ENCODE measurements at regions not wholly inside any gene's neighbourhood (a gene's known extent, or its start where the extent isn't known, plus 50 kb on each side); places are given as distances from the start of the nearest gene placed in this dataset.
A peak's percentile ranks its signal among the peaks of the same experiment; 100 is the strongest.

DNA sequence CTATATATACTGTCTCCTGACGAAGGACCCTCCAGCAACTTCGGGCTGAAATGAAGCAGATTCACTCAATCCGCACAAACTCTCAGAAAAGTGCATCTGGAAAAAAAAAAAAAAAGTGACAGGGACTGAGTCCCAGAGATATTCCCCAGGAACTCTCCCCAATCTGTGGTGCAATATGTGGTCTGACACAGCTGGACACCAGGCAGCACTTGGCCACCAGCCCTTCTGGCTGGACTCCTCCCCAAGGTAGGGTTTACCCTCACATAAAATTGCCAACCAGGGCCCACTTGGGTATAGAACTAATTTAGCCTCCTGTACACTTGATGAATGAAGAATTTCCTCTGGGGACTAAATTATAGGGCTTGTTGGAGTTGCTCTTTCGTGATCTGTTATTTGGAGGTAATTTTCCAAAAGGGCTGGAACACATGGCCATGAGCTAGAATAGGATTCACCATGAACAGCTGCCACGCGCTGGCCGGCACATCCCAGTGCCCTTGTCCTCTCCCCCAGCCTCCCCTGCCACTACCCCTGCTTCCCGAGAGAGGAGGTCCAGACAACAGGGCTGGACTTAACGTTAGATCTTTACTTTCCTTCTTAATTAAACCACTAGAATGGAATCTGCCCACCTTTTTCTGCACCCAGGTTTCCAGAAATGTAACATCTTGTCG lies 379.2 kb downstream of the BMP2 start:
- no peaks in the 10 kb centered on the region for H3K27me3 ChIP-seq
- no peaks in the 10 kb centered on the region for H3K36me3 ChIP-seq
- in situ Hi-C loops (cut with MboI; ENCODE audit: low sequenced_read_pairs in 4 of 4) (no loop called here), intact Hi-C loops (cut with DNase I; ENCODE audit: low total_unique reads) (no loop called here)
- no peak overlapping the region for H3K27ac ChIP-seq
- ATAC-seq = peak in 1 of 2 donors; percentile 45
- H3K9me3 ChIP-seq = no peaks in the 10 kb centered on the region
- no peak for TF ChIP-seq POLR2A (IDR thresholded peaks at IDR 0.05)
- DNase-seq = no peak
- H3K4me3 ChIP-seq = no peak overlapping the region
- H3K4me1 ChIP-seq = no peaks in the 10 kb centered on the region

GRCh38 chr20:7147220-7147601 lies 379.7 kb downstream of the BMP2 start:
- Histone ChIP-seq H3K9me3 (no peaks in the 10 kb centered on the region), H3K27ac (no peak overlapping the region), H3K4me3 (no peak overlapping the region), H3K4me1 (no peaks in the 10 kb centered on the region), H3K36me3 (no peaks in the 10 kb centered on the region), H3K27me3 (no peaks in the 10 kb centered on the region)
- TF ChIP-seq POLR2A (IDR thresholded peaks at IDR 0.05) (no peak), CTCF (IDR thresholded peaks at IDR 0.05 in 4 of 5, conservative IDR thresholded peaks at IDR 0.05 in 1 of 5) (no peak)
- ATAC-seq (no peak), DNase-seq (no peak)
- intact Hi-C loops (cut with DNase I; ENCODE audit: low total_unique reads) (no loop called here), in situ Hi-C loops (cut with MboI; ENCODE audit: low sequenced_read_pairs in 4 of 4) (no loop called here)

- Histone ChIP-seq H3K27me3 (no peaks in the 10 kb centered on the region), H3K4me3 (no peak overlapping the region), H3K27ac (no peak overlapping the region), H3K9me3 (no peaks in the 10 kb centered on the region), H3K36me3 (no peaks in the 10 kb centered on the region), H3K4me1 (no peaks in the 10 kb centered on the region)
- in situ Hi-C loops (cut with MboI; ENCODE audit: low sequenced_read_pairs in 4 of 4) (loop anchor here in 1 of 4 donors (10.0 kb wide), 1 partner anchor 53 kb away; no protein-coding TSS in a partner anchor), intact Hi-C loops (cut with DNase I; ENCODE audit: low total_unique reads) (no loop called here)
- TF ChIP-seq POLR2A (IDR thresholded peaks at IDR 0.05) = no peak
- DNase-seq = no peak
- ATAC-seq = no peak
These were observed 384.4 kb downstream of the BMP2 start for GRCh38 chr20:7151676-7152470.

DNA sequence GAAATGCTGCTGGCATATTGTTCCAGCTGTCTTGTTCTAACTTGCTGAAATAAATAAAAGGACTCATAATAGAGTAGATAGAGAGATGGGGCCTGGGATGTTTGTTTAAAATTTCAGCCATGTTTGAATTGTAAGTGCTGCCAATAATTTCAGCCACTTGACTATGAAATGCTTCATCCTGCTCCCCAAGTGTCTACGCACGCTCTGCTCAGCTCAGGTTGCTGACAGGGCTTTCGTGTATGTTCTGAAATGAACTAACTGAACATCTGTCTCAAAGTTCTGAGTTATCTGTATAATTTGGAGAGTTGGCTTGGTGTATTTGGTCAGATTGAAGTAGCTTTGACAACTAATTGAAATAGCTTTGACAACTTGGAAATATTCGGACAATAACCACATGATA lies 387.8 kb downstream of the BMP2 start:
- TF ChIP-seq CTCF (IDR thresholded peaks at IDR 0.05 in 4 of 5, conservative IDR thresholded peaks at IDR 0.05 in 1 of 5) = no peak
- no peak for TF ChIP-seq POLR2A (IDR thresholded peaks at IDR 0.05)
- Histone ChIP-seq H3K36me3 (no peaks in the 10 kb centered on the region), H3K27ac (no peak overlapping the region), H3K4me3 (no peak overlapping the region), H3K27me3 (no peaks in the 10 kb centered on the region), H3K4me1 (no peaks in the 10 kb centered on the region), H3K9me3 (no peaks in the 10 kb centered on the region)
- no peak for ATAC-seq
- DNase-seq = no peak
- in situ Hi-C loops (cut with MboI; ENCODE audit: low sequenced_read_pairs in 4 of 4) = loop anchor here in 1 of 4 donors (10.0 kb wide), 1 partner anchor 50 kb away; no protein-coding TSS in a partner anchor
- intact Hi-C loops (cut with DNase I; ENCODE audit: low total_unique reads) = no loop called here

- Histone ChIP-seq H3K27me3 (no peaks in the 10 kb centered on the region), H3K4me1 (no peaks in the 10 kb centered on the region), H3K36me3 (no peaks in the 10 kb centered on the region), H3K4me3 (no peak overlapping the region), H3K9me3 (no peaks in the 10 kb centered on the region), H3K27ac (no peak overlapping the region)
- intact Hi-C loops (cut with DNase I; ENCODE audit: low total_unique reads) (no loop called here), in situ Hi-C loops (cut with MboI; ENCODE audit: low sequenced_read_pairs in 4 of 4) (loop anchor here in 1 of 4 donors (10.0 kb wide), 1 partner anchor 49 kb away; no protein-coding TSS in a partner anchor)
- ATAC-seq (no peak), DNase-seq (no peak)
- no peak for TF ChIP-seq POLR2A (IDR thresholded peaks at IDR 0.05)
- TF ChIP-seq CTCF (IDR thresholded peaks at IDR 0.05 in 4 of 5, conservative IDR thresholded peaks at IDR 0.05 in 1 of 5) = no peak
These were observed 388.3 kb downstream of the BMP2 start for GRCh38 chr20:7155794-7156193.
